K562 (cell line): ENCODE measurements at regions not wholly inside any gene's neighbourhood (a gene's known extent, or its start where the extent isn't known, plus 50 kb on each side); places are given as distances from the start of the nearest gene placed in this dataset.

Experiments
- ATAC-seq: fragments of 200-7000 bp; cut with Tn5 transposase; 3 replicates; pipeline ENCODE4 v1.9.1; 2020; ENCODE audit warnings: moderate library complexity
- BruUV-seq: library from RNA; stranded (reverse); fragments of 400-500 nt; replicated peaks from 2 replicates; lab custom pipeline; 2021; lab: Mats Ljungman, UMichigan
- CTCF ChIA-PET: fragments of 300-600 bp; formaldehyde crosslinking; extraction: SDS; loops from one replicate; lab custom pipeline; 2021; ENCODE audit warnings: low intra/inter-chr PET ratio; lab: Yijun Ruan, JAX
- POLR2A ChIA-PET: fragments of 300-600, 350-650 bp; sonication (Branson Sonifier 250); formaldehyde crosslinking; extraction: SDS; loops from one replicate; lab custom pipeline; 2021; ENCODE audit warnings: antibody characterized with exemption, inconsistent platforms; lab: Yijun Ruan, JAX
- DNase-seq, 4 experiments: peaks; one replicate each; pipeline versions ENCODE4 v3.0.0 to v3.0.0-alpha.2; 2011 to 2018; ENCODE audit warnings: low spot score in 3 of 4, mixed read lengths in 3 of 4; ENCODE audit errors: extremely low read depth in 1 of 4
- FAIRE-seq: peaks from 2 replicates; lab custom pipeline; 2011; peaks lifted over from hg19 to GRCh38; lab: Jason Lieb, UNC
- H2AFZ ChIP-seq: 2 replicates; pipeline ENCODE4 v1.6.0; 2011; ENCODE audit warnings: low read depth, low read length, control low read depth, inconsistent platforms
- H3K27ac ChIP-seq: fragments of 200-600 bp; 3 replicates; pipeline ENCODE4 v1.8.0; 2011; ENCODE audit warnings: low read depth, mild to moderate bottlenecking, control low read depth, inconsistent platforms, low read length, moderate library complexity, mixed read lengths; ENCODE audit errors: extremely low read depth
- H3K27me3 ChIP-seq, 2 experiments: fragments of 300-600 bp in 1 of 2; 2 replicates in 1 of 2; 3 replicates in 1 of 2; pipeline versions ENCODE4 v1.6.0 to v1.8.0; 2011; ENCODE audit warnings: inconsistent platforms in 2 of 2, low read length in 2 of 2, mild to moderate bottlenecking in 1 of 2, mixed read lengths in 1 of 2, moderate library complexity in 1 of 2; ENCODE audit not compliant: control insufficient read depth in 2 of 2, insufficient read depth in 2 of 2
- H3K36me3 ChIP-seq: fragments of 300-600 bp; 3 replicates; pipeline ENCODE4 v1.8.0; 2011; ENCODE audit warnings: mild to moderate bottlenecking, low read length, inconsistent platforms; ENCODE audit not compliant: control insufficient read depth, insufficient read depth
- H3K4me1 ChIP-seq, 2 experiments: fragments of 200-600 bp in 1 of 2; replicated peaks in 1 of 2; 2 replicates in 1 of 2; 3 replicates in 1 of 2; pipeline versions ENCODE4 v1.5.1 to v1.8.0; 2011; ENCODE audit warnings: inconsistent platforms in 2 of 2, low read length in 2 of 2, mild to moderate bottlenecking in 1 of 2, mixed read lengths in 1 of 2, moderate library complexity in 1 of 2; ENCODE audit not compliant: control insufficient read depth in 2 of 2, insufficient read depth in 2 of 2
- H3K4me2 ChIP-seq: 2 replicates; pipeline ENCODE4 v1.6.1; 2011; ENCODE audit warnings: low read length, control low read depth, inconsistent platforms, mixed read lengths; ENCODE audit not compliant: insufficient read depth
- H3K4me3 ChIP-seq: fragments of 200-600 bp; sonication (generic), shearing (Covaris generic); 2 replicates; pipeline ENCODE4 v1.5.1; 2016; ENCODE audit warnings: control low read depth, inconsistent platforms
- H3K79me2 ChIP-seq: fragments of 200-600 bp; 3 replicates; pipeline ENCODE4 v1.8.0; 2011; ENCODE audit warnings: low read length, inconsistent platforms; ENCODE audit not compliant: control insufficient read depth, insufficient read depth
- H3K9ac ChIP-seq, 2 experiments: 2 replicates each; pipeline versions ENCODE4 v1.6.0 to v1.6.1; 2011; ENCODE audit warnings: low read depth in 2 of 2, low read length in 2 of 2, control low read depth in 1 of 2, inconsistent platforms in 1 of 2, mild to moderate bottlenecking in 1 of 2, mixed read lengths in 1 of 2; ENCODE audit not compliant: insufficient read depth in 1 of 2
- H3K9me1 ChIP-seq: one replicate; pipeline ENCODE4 v1.6.0; 2011; ENCODE audit warnings: inconsistent platforms, mild to moderate bottlenecking, low read length, moderate library complexity; ENCODE audit not compliant: control insufficient read depth, insufficient read depth
- H3K9me3 ChIP-seq: replicated peaks from 2 replicates; pipeline ENCODE4 v1.5.1; 2011; ENCODE audit warnings: low read depth, low read length, inconsistent platforms; ENCODE audit not compliant: control insufficient read depth, insufficient read depth
- H4K20me1 ChIP-seq: replicated peaks from 2 replicates; pipeline ENCODE4 v1.6.1; 2011; ENCODE audit warnings: low read length, inconsistent platforms, mixed read lengths; ENCODE audit not compliant: control insufficient read depth, insufficient read depth
- CHD7 ChIP-seq: fragments of 200-600 bp; sonication (generic); IDR thresholded peaks from one replicate; pipeline ENCODE4 v1.6.1; 2012; ENCODE audit warnings: mild to moderate bottlenecking, low read depth, low read length, inconsistent platforms
- ELK1 ChIP-seq: sonication (generic); formaldehyde crosslinking; IDR thresholded peaks from 2 replicates; pipeline ENCODE4 v1.8.1; 2022; ENCODE audit warnings: missing genetic modification reagents
- EP300 ChIP-seq: IDR thresholded peaks from 2 replicates; pipeline ENCODE4 v1.6.1; 2012; ENCODE audit warnings: low read length, improper control_type of control experiment
- GABPA ChIP-seq: fragments of 200-800 bp; sonication (Bioruptor generic); conservative IDR thresholded peaks from 2 replicates; pipeline ENCODE4 v1.6.1; 2016; ENCODE audit warnings: low read depth, missing genetic modification characterization, missing compliant biosample characterization
- PHF8 ChIP-seq: fragments of 200-600 bp; sonication (generic); IDR thresholded peaks from 2 replicates; pipeline ENCODE4 v1.6.1; 2012; ENCODE audit warnings: mixed run types, mild to moderate bottlenecking, inconsistent platforms, low read length, moderate library complexity, borderline replicate concordance
- SOX6 ChIP-seq: fragments of 450-650 bp; IDR thresholded peaks from 2 replicates; pipeline ENCODE4 v1.6.1; 2014; ENCODE audit warnings: mild to moderate bottlenecking
- SRSF7 ChIP-seq: fragments of 200-400 bp; formaldehyde crosslinking; optimal IDR thresholded peaks from 2 replicates; pipeline ENCODE3; 2017; ENCODE audit warnings: mild to moderate bottlenecking, low read depth, low read length
- TCF7L2 ChIP-seq: fragments of 150-350 bp; IDR thresholded peaks from 2 replicates; pipeline ENCODE4 v1.6.1; 2016; ENCODE audit warnings: low read depth, mild to moderate bottlenecking, low read length, moderate library complexity
- ZNF146 ChIP-seq: IDR thresholded peaks from one replicate; pipeline ENCODE4 v1.6.1; 2018; ENCODE audit warnings: missing compliant biosample characterization; ENCODE audit not compliant: unreplicated experiment
- ZSCAN29 ChIP-seq: fragments of 450-650 bp; IDR thresholded peaks from 2 replicates; pipeline ENCODE4 v1.6.1; 2017
- WGBS: fragments of 100-300 bp; shearing (Covaris generic); methylation state at CpG from one replicate; pipeline ENCODE4 v1.1.6; 2016; ENCODE audit warnings: low coverage, mixed read lengths; ENCODE audit not compliant: insufficient coverage; ENCODE audit errors: missing lambda C conversion rate; 5-methylcytosine and 5-hydroxymethylcytosine counted together
- in situ Hi-C: fragments of 300-500 bp; cut with MboI; formaldehyde crosslinking; loops from 4 replicates; pipeline ENCODE4 v1.15.0; 2018; ENCODE audit warnings: inconsistent platforms, mixed read lengths
- intact Hi-C: fragments of 100-400 bp; cut with micrococcal nuclease; formaldehyde crosslinking; loops from 2 replicates; pipeline ENCODE4 v1.14.2; 2022

DNA sequence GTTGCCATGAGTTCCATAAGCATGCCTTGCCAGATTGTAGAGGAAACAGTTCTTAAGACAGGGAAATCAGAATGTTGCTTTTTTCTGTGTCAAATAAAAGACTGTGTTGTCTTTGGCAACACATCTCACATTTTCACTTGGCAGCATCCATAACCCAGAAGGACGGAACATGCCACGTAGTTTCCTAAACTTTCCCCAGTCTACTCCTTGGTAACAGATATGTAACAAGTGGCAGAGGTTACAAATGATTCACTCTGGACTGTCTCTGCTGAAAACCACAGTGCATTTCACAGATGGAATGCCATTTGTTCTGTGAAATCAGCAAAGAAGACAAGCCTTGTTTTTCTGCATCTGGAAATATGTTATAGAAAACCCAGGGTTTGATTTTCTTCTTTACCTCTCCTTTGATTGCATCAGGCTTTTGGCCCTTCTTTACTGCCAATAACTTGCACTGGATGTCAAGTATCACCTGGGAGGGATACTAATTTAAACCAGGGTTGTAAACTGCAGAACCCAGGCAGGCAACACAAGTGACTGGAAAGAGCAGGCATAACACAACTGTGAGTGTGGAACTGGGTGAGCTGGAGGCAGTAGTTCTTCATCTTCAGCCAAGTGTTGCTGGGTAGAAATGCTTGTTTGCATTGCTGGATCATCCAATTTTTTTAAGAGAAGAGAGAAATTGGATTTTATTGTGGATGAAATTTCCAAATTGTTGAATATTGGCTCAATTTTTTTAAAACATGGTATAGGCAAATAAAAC lies 124.4 kb upstream of the FOXB1 start:
- TF ChIP-seq SRSF7 (no peak), GABPA (tag) (no peak), ZNF146 (CRISPR knock-in tag) (no peak), ELK1 (CRISPR knock-in tag) (no peak), PHF8 (no peak), ZSCAN29 (no peak), TCF7L2 (no peak), EP300 (no peak), CHD7 (no peak), SOX6 (no peak)
- ChIA-PET POLR2A (no interaction called here), CTCF (no interaction called here)
- 0% methylated on average over 2 of the region's 2 CpGs for WGBS
- Histone ChIP-seq H2AFZ (no peak overlapping the region), H4K20me1 (no peaks in the 10 kb centered on the region), H3K4me3 (no peak overlapping the region), H3K4me2 (no peak overlapping the region), H3K79me2 (no peaks in the 10 kb centered on the region), H3K9me3 (no peaks in the 10 kb centered on the region), H3K36me3 (no peaks in the 10 kb centered on the region), H3K4me1 (no peaks in the 10 kb centered on the region), H3K9ac (no peak overlapping the region), H3K27ac (no peak overlapping the region), H3K9me1 (no peaks in the 10 kb centered on the region), H3K27me3 (peaks cover 0 to 4% of the 10 kb centered on the region in 2 experiments; a peak in 2 of 5 replicates)
- DNase-seq (no peak), ATAC-seq (no peak), FAIRE-seq (no peak)
- in situ Hi-C loops, result no loop called here
- intact Hi-C loops, result no loop called here
- BruUV-seq, result no TSS peak
